GM12874 (cell line): ENCODE measurements at regions not wholly inside any gene's neighbourhood (a gene's known extent, or its start where the extent isn't known, plus 50 kb on each side); places are given as distances from the start of the nearest gene placed in this dataset.

ENCODE experiments used
- TF ChIP-seq, protein P1 (sequence below): IDR thresholded peaks from 2 replicates; pipeline ENCODE4 v1.5.1; 2011; ENCODE audit warnings: low read depth, mild to moderate bottlenecking, control low read depth, low read length, moderate library complexity; ENCODE audit not compliant: insufficient read depth

- TF ChIP-seq, protein P1, sequence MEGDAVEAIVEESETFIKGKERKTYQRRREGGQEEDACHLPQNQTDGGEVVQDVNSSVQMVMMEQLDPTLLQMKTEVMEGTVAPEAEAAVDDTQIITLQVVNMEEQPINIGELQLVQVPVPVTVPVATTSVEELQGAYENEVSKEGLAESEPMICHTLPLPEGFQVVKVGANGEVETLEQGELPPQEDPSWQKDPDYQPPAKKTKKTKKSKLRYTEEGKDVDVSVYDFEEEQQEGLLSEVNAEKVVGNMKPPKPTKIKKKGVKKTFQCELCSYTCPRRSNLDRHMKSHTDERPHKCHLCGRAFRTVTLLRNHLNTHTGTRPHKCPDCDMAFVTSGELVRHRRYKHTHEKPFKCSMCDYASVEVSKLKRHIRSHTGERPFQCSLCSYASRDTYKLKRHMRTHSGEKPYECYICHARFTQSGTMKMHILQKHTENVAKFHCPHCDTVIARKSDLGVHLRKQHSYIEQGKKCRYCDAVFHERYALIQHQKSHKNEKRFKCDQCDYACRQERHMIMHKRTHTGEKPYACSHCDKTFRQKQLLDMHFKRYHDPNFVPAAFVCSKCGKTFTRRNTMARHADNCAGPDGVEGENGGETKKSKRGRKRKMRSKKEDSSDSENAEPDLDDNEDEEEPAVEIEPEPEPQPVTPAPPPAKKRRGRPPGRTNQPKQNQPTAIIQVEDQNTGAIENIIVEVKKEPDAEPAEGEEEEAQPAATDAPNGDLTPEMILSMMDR, result no peak
These were observed 88.2 kb upstream of the FER start for GRCh38 chr5:108659531-108659930.

DNA sequence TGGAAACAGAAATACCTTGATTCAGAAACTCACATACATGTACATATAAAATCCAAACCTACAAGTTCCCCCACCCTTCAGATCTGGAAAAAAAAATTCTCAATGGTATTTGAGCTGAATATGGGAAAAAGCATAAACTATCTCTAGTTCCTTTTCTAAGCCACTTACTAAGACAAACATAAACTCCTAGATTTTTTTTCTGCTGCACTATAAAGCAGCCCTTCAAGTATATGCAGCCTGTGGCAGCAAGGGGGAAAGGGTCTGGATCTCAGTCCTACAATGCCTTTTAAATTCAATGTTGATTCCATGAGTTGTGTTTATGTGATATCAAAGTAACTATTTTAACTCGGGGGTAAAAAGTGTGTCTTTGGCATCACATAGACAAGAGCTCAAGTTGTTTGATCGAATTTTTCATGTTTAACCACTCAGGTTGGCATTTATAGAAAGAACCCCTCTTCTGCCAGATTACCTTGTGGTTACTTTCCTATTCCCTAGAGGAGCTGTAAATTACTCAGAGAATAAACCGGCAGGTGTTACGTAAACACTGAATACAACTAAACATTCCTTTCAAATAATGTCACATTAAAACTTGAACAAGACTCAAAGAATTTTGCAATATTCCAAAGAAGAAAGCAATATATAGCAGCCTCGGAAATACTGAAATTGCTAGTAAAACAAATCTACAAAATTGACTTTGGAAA is 91.8 kb upstream of the FER start:
- TF ChIP-seq, protein P1, result no peak

GRCh38 chr5:108654051-108654450 is 93.6 kb upstream of the FER start:
- TF ChIP-seq, protein P1, result no peak

GRCh38 chr5:108653201-108653600 is 94.5 kb upstream of the FER start:
- TF ChIP-seq, protein P1, result no peak

DNA sequence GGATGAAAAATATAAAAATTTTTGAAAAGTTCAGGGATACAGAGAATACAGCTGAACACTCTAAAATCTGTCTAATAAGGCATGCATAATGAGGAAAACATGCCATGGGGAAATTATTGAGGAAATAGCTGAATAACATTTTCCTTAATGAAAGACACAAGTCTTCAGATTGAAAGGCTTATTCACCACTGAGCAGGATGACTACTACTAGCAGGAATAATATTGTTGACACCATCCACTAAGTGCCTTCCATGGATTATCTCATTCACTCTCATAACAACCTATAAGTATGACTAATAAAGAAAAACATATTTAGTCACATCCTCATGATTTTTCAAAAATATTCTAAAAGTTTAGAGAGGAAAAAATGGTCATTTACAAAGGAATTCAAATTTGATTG is 96.7 kb upstream of the FER start:
- TF ChIP-seq, protein P1, result no peak

DNA sequence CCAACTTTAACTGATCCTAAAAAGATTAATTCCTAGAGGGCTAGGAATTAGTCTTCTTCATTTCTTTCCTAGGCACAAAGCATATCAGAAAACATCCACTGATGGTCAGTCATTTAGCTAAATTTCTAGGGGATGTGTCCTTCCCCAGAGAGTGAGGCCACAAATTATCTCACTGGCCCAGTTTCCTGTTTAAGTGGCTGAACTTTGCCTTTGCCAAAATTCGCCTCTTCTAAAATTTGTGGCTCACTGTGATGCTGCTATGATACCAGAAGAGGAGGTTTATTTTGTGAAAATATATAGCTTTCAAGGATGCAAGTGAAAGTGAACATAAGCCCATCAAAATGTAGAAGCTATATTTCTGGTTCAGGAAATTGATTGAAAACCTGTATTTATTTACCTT is 98.1 kb upstream of the FER start:
- TF ChIP-seq, protein P1, result no peak

DNA sequence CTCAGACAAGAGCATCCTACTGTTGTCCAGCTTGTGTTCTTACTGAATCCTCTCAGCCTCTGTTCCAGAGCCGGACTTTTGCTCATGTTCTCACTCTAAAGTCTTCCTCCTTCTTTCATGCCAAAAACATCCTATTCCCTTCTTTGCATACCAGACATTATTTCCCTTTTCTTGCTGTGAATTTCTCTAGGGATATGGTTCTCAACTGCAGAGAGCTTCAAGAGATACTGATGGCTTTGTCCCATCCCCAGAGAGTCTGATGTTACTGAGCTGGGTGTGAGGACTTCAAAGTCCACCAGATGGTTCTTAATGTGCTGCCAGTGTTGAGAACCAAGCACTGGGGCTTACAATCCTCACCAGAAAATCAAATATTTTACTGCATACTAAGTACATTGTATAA is 98.6 kb upstream of the FER start:
- TF ChIP-seq, protein P1, result no peak
